HEK293T (cell line): ENCODE measurements at regions not wholly inside any gene's neighbourhood (a gene's known extent, or its start where the extent isn't known, plus 50 kb on each side); places are given as distances from the start of the nearest gene placed in this dataset.

ENCODE experiments used
- CTCF ChIA-PET: fragments of 350-600 bp; formaldehyde crosslinking; extraction: SDS; loops from one replicate; lab custom pipeline; 2021; ENCODE audit warnings: antibody characterized with exemption, inconsistent platforms; lab: Yijun Ruan, JAX
- POLR2A ChIA-PET: fragments of 350-600 bp; formaldehyde crosslinking; extraction: SDS; loops from one replicate; lab custom pipeline; 2020; ENCODE audit warnings: antibody characterized with exemption, inconsistent platforms; lab: Yijun Ruan, JAX
- DNase-seq: peaks from one replicate; pipeline ENCODE4 v3.0.0; 2012; ENCODE audit warnings: mixed read lengths; ENCODE audit errors: extremely low spot score
- ARNT ChIP-seq: fragments of 450-650 bp; IDR thresholded peaks from 2 replicates; pipeline ENCODE4 v1.6.1; 2017; ENCODE audit warnings: mild to moderate bottlenecking
- BHLHE40 ChIP-seq: fragments of 450-650 bp; IDR thresholded peaks from 2 replicates; pipeline ENCODE4 v1.6.1; 2016; ENCODE audit warnings: mild to moderate bottlenecking, moderate library complexity, borderline replicate concordance
- CTBP1 ChIP-seq: fragments of 450-650 bp; IDR thresholded peaks from 2 replicates; pipeline ENCODE4 v1.6.1; 2016; ENCODE audit warnings: borderline replicate concordance
- ELF4 ChIP-seq: fragments of 450-650 bp; IDR thresholded peaks from 2 replicates; pipeline ENCODE4 v1.6.1; 2017; ENCODE audit warnings: antibody characterized with exemption
- FOXA1 ChIP-seq: fragments of 450-650 bp; IDR thresholded peaks from 2 replicates; pipeline ENCODE4 v1.6.1; 2016; ENCODE audit warnings: mild to moderate bottlenecking
- FOXK2 ChIP-seq: fragments of 450-650 bp; IDR thresholded peaks from 2 replicates; pipeline ENCODE4 v1.6.1; 2016; ENCODE audit warnings: mild to moderate bottlenecking
- FOXM1 ChIP-seq: fragments of 450-650 bp; IDR thresholded peaks from 2 replicates; pipeline ENCODE4 v1.6.1; 2017; ENCODE audit warnings: mild to moderate bottlenecking, borderline replicate concordance
- HDGF ChIP-seq: fragments of 450-650 bp; IDR thresholded peaks from 2 replicates; pipeline ENCODE4 v1.6.1; 2017; ENCODE audit warnings: antibody characterized with exemption, borderline replicate concordance
- L3MBTL2 ChIP-seq: fragments of 450-650 bp; conservative IDR thresholded peaks from 2 replicates; pipeline ENCODE4 v1.6.1; 2016; ENCODE audit warnings: mild to moderate bottlenecking
- LEF1 ChIP-seq: fragments of 450-650 bp; IDR thresholded peaks from 2 replicates; pipeline ENCODE4 v1.6.1; 2017; ENCODE audit warnings: mild to moderate bottlenecking, borderline replicate concordance
- NFRKB ChIP-seq: fragments of 450-650 bp; IDR thresholded peaks from 2 replicates; pipeline ENCODE4 v1.6.1; 2016; ENCODE audit warnings: mild to moderate bottlenecking, moderate library complexity
- SP1 ChIP-seq: fragments of 450-650 bp; IDR thresholded peaks from 2 replicates; pipeline ENCODE4 v1.6.1; 2017
- SUZ12 ChIP-seq: fragments of 450-650 bp; IDR thresholded peaks from 2 replicates; pipeline ENCODE4 v1.6.1; 2016; ENCODE audit warnings: mild to moderate bottlenecking
- TARDBP ChIP-seq: fragments of 450-650 bp; IDR thresholded peaks from 2 replicates; pipeline ENCODE4 v1.6.1; 2016
- ZNF384 ChIP-seq: fragments of 450-650 bp; IDR thresholded peaks from 2 replicates; pipeline ENCODE4 v1.6.1; 2016
- TF ChIP-seq, protein P1 (sequence below): fragments of 450-650 bp; IDR thresholded peaks from 2 replicates; pipeline ENCODE4 v1.6.1; 2016

DNA sequence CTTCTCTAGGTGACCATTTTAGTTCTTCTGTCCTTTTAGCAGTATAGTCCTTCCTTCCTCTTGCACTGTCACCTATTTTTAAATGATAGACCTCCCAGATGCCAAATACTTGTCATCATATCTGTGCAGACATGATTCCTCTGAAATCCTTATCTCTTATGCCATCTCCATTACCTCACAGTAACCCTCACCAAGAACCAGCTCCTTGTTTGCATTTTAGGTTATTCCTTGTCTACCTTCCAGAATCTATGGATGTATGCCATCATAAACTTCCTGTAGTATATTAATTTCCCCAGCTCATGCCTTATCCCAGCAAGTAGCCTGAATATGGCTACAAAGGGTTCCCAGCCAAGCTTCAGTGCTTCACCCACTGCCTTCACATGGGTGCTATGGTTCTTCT is 1347.2 kb downstream of the ROBO1 start:
- TF ChIP-seq ELF4 (no peak), CTBP1 (no peak), BHLHE40 (no peak), SP1 (no peak), FOXK2 (no peak), NFRKB (no peak), FOXA1 (no peak), FOXM1 (no peak), HDGF (no peak), SUZ12 (no peak), ZNF384 (no peak), ARNT (no peak), TARDBP (no peak), LEF1 (no peak), L3MBTL2 (no peak)
- TF ChIP-seq, protein P1, sequence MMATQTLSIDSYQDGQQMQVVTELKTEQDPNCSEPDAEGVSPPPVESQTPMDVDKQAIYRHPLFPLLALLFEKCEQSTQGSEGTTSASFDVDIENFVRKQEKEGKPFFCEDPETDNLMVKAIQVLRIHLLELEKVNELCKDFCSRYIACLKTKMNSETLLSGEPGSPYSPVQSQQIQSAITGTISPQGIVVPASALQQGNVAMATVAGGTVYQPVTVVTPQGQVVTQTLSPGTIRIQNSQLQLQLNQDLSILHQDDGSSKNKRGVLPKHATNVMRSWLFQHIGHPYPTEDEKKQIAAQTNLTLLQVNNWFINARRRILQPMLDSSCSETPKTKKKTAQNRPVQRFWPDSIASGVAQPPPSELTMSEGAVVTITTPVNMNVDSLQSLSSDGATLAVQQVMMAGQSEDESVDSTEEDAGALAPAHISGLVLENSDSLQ, result no peak
- no peak for DNase-seq
- ChIA-PET CTCF (no interaction called here), POLR2A (interaction anchor here (0.7 kb wide), 1 partner anchor 913 kb away, joined by 3 read pairs; no protein-coding TSS in a partner anchor)

- POLR2A ChIA-PET, result interaction anchor here (0.7 kb wide), 1 partner anchor 914 kb away, joined by 3 read pairs; no protein-coding TSS in a partner anchor
- TF ChIP-seq ELF4 (no peak), FOXK2 (no peak), FOXA1 (no peak), LEF1 (no peak), NFRKB (no peak), L3MBTL2 (no peak), ZNF384 (no peak), FOXM1 (no peak), BHLHE40 (no peak), SUZ12 (no peak), ARNT (no peak), SP1 (no peak), TARDBP (no peak), HDGF (no peak), CTBP1 (no peak)
- TF ChIP-seq, protein P1, result no peak
- no peak for DNase-seq
- CTCF ChIA-PET, result no interaction called here
Observed at GRCh38 chr3:78421247-78421966, 1346.4 kb downstream of the ROBO1 start.

DNA sequence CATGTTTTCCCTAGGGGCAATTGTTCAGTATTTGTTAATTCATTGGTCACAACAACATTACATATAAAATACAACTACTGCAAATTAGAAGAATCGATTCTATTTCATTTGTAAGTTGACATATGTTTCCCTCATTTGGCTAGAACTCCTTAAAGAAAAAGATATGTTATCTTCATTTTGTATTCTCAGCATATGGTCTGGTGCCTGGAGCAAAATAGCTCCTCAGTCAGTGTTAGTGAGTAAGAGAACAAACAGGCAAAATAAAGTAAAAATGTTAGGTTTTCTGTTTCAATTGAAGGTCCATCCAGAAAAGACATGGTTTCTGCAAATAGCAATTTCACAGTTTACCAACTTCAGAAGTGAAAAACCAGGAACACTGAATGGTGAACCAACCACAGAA is 1343.1 kb downstream of the ROBO1 start:
- no peak for DNase-seq
- CTCF ChIA-PET, result no interaction called here
- no peak for TF ChIP-seq ELF4
- no peak for TF ChIP-seq L3MBTL2
- no peak for TF ChIP-seq TARDBP
- TF ChIP-seq HDGF, result no peak
- TF ChIP-seq FOXA1, result no peak
- TF ChIP-seq BHLHE40, result no peak
- TF ChIP-seq SP1, result no peak
- TF ChIP-seq ARNT, result no peak
- TF ChIP-seq FOXM1, result no peak
- TF ChIP-seq CTBP1, result no peak
- no peak for TF ChIP-seq NFRKB
- TF ChIP-seq, protein P1, result no peak
- TF ChIP-seq ZNF384, result no peak
- TF ChIP-seq SUZ12, result no peak
- TF ChIP-seq FOXK2, result no peak
- no peak for TF ChIP-seq LEF1
- POLR2A ChIA-PET, result no interaction called here

DNA sequence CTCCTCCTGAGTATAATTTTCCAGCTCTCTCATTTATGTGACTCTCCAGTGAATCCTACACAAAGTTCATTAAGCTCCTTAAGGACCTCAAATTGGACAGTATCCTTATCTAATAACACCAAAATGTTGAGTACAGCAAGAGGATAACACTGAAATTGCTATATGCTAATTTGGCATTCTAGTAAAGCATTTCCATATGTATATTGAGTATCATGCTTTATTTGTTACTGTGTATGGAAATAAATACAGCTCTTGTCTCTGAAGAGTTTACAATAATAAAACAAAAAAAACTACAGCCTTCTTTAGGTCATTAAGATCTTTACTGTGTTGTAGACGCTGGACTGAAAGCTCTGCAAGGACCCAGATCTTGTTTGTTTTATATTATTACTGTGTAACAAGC is 1341.3 kb downstream of the ROBO1 start:
- no peak for TF ChIP-seq BHLHE40

DNA sequence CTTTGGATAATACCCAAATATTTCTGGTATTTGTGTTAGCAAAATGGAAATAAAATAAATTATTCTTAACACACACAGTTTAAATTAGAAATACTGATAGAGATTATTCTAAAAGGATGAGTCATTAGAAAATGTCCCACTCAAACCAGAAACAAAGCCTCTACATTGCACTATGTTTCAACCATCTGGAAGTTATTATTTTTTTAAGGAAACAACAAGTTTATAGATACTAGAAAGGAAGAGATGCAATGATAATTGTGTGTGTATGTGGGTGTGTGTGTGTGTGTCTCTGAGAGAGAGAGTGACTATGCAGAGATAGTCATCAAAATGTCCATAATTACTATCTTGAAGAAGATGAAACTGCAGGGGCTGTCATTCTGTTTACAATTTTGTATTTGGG is 1340.5 kb downstream of the ROBO1 start:
- CTCF ChIA-PET, result no interaction called here
- TF ChIP-seq, protein P1, result no peak
- no peak for TF ChIP-seq TARDBP
- TF ChIP-seq FOXM1, result no peak
- no peak for TF ChIP-seq CTBP1
- no peak for TF ChIP-seq NFRKB
- TF ChIP-seq L3MBTL2, result no peak
- no peak for TF ChIP-seq ARNT
- TF ChIP-seq FOXA1, result no peak
- no peak for TF ChIP-seq LEF1
- no peak for TF ChIP-seq HDGF
- no peak for TF ChIP-seq SUZ12
- no peak for TF ChIP-seq BHLHE40
- TF ChIP-seq ZNF384, result no peak
- no peak for TF ChIP-seq SP1
- no peak for TF ChIP-seq ELF4
- TF ChIP-seq FOXK2, result no peak
- POLR2A ChIA-PET, result no interaction called here
- no peak for DNase-seq

More for the DNA sequence above, 1341.3 kb downstream of the ROBO1 start:
- CTCF ChIA-PET, result no interaction called here
- no peak for DNase-seq
- POLR2A ChIA-PET, result no interaction called here
